HG03025 (cell line): ENCODE measurements at regions not wholly inside any gene's neighbourhood (a gene's known extent, or its start where the extent isn't known, plus 50 kb on each side); places are given as distances from the start of the nearest gene placed in this dataset.

Source experiments
- ATAC-seq: cut with Tn5 transposase; IDR thresholded peaks from one replicate; pipeline ENCODE4 v1.9.1; 2021; ENCODE audit warnings: mild to moderate bottlenecking, moderate library complexity; ENCODE audit not compliant: unreplicated experiment, low FRiP score

GRCh38 chr3:3579658-3580057 is 219.6 kb upstream of the LRRN1 start:
- ATAC-seq, result no peak

GRCh38 chr3:3578718-3579117 is 220.5 kb upstream of the LRRN1 start:
- ATAC-seq, result no peak

- no peak for ATAC-seq
These were observed 221.4 kb upstream of the LRRN1 start for GRCh38 chr3:3577823-3578222.

- ATAC-seq, result no peak
These were observed 225.9 kb upstream of the LRRN1 start for GRCh38 chr3:3573341-3573740.

GRCh38 chr3:3560591-3561311 is 238.5 kb upstream of the LRRN1 start:
- no peak for ATAC-seq

- ATAC-seq, result no peak
These were observed 239.4 kb upstream of the LRRN1 start for GRCh38 chr3:3559786-3560185.

- ATAC-seq, result no peak
These were observed 243.2 kb upstream of the LRRN1 start for GRCh38 chr3:3556078-3556477.

GRCh38 chr3:3553236-3553635 is 246.0 kb upstream of the LRRN1 start:
- no peak for ATAC-seq

GRCh38 chr3:3552761-3553160 is 246.5 kb upstream of the LRRN1 start:
- no peak for ATAC-seq

GRCh38 chr3:3551981-3552380 is 247.2 kb upstream of the LRRN1 start:
- no peak for ATAC-seq

- no peak for ATAC-seq
These were observed 253.9 kb upstream of the LRRN1 start for GRCh38 chr3:3545360-3545759.

- no peak for ATAC-seq
These were observed 260.8 kb upstream of the LRRN1 start for GRCh38 chr3:3538451-3538850.

GRCh38 chr3:3532508-3532907 is 266.7 kb upstream of the LRRN1 start:
- no peak for ATAC-seq

- ATAC-seq, result no peak
These were observed 267.8 kb upstream of the LRRN1 start for GRCh38 chr3:3531476-3531875.

- ATAC-seq, result no peak
These were observed 280.0 kb upstream of the LRRN1 start for GRCh38 chr3:3519266-3519665.

- ATAC-seq, result no peak
These were observed 282.2 kb upstream of the LRRN1 start for GRCh38 chr3:3516996-3517395.

- no peak for ATAC-seq
These were observed 282.8 kb upstream of the LRRN1 start for GRCh38 chr3:3516384-3516783.

GRCh38 chr3:3509665-3510064 is 289.6 kb upstream of the LRRN1 start:
- ATAC-seq, result no peak

GRCh38 chr3:3504686-3505085 is 294.5 kb upstream of the LRRN1 start:
- ATAC-seq, result no peak

GRCh38 chr3:3503411-3503810 is 295.8 kb upstream of the LRRN1 start:
- no peak for ATAC-seq

- ATAC-seq, result no peak
These were observed 299.2 kb upstream of the LRRN1 start for GRCh38 chr3:3499987-3500386.

- ATAC-seq, result no peak
These were observed 300.1 kb upstream of the LRRN1 start for GRCh38 chr3:3499012-3499562.

- ATAC-seq, result no peak
These were observed 303.6 kb upstream of the LRRN1 start for GRCh38 chr3:3495611-3496010.
